ENCODE measurements at regions not wholly inside any gene's neighbourhood (a gene's known extent, or its start where the extent isn't known, plus 50 kb on each side); places are given as distances from the start of the nearest gene placed in this dataset.

GRCh38 chr3:59317386-59317785 lies 267.6 kb upstream of the CFAP20DC start:
- intact Hi-C loops (cut with DNase I) = no loop called here
- no peaks in the 10 kb centered on the region for H3K9me3 ChIP-seq
- H3K4me1 ChIP-seq = no peaks in the 10 kb centered on the region
- no peaks in the 10 kb centered on the region for H3K27me3 ChIP-seq
- no peaks in the 10 kb centered on the region for H3K36me3 ChIP-seq
- ATAC-seq = no peak
- no peak for DNase-seq
- no peak overlapping the region for H3K4me3 ChIP-seq
- TF ChIP-seq, protein P1, sequence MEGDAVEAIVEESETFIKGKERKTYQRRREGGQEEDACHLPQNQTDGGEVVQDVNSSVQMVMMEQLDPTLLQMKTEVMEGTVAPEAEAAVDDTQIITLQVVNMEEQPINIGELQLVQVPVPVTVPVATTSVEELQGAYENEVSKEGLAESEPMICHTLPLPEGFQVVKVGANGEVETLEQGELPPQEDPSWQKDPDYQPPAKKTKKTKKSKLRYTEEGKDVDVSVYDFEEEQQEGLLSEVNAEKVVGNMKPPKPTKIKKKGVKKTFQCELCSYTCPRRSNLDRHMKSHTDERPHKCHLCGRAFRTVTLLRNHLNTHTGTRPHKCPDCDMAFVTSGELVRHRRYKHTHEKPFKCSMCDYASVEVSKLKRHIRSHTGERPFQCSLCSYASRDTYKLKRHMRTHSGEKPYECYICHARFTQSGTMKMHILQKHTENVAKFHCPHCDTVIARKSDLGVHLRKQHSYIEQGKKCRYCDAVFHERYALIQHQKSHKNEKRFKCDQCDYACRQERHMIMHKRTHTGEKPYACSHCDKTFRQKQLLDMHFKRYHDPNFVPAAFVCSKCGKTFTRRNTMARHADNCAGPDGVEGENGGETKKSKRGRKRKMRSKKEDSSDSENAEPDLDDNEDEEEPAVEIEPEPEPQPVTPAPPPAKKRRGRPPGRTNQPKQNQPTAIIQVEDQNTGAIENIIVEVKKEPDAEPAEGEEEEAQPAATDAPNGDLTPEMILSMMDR (IDR thresholded peaks at IDR 0.05) = no peak
- no peak overlapping the region for H3K27ac ChIP-seq

DNA sequence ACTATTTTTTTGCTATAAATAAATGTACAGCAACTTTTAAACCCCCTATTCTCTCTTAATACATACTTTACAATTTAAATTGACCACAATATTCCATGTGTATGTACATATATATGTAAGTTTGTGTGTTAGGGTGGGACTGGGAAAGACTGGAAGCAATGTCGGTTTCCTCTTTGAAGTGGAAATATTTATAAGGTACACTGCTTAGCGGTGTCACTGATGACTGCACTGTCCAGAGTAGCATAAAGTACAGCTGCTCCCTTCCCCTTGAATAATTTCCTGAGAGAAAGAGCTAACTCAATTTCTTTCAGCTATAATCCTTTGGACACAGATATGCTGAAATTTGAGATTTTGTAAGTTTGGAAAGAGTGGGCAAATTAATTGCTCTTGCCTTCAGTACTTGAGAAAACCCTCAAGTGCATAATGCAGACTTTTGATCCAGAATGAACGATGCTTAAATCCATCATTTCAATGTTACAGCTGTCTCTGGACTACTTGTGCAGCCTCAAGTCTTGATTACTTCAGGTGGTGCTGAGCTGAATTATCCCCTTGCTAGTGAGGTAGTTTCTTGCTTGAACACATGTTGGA lies 267.0 kb upstream of the CFAP20DC start:
- DNase-seq (no peak), ATAC-seq (no peak)
- Histone ChIP-seq H3K36me3 (no peaks in the 10 kb centered on the region), H3K9me3 (no peaks in the 10 kb centered on the region), H3K4me1 (no peaks in the 10 kb centered on the region), H3K27me3 (no peaks in the 10 kb centered on the region), H3K27ac (no peak overlapping the region), H3K4me3 (no peak overlapping the region)
- intact Hi-C loops (cut with DNase I) = no loop called here
- TF ChIP-seq, protein P1 (IDR thresholded peaks at IDR 0.05) = no peak

DNA sequence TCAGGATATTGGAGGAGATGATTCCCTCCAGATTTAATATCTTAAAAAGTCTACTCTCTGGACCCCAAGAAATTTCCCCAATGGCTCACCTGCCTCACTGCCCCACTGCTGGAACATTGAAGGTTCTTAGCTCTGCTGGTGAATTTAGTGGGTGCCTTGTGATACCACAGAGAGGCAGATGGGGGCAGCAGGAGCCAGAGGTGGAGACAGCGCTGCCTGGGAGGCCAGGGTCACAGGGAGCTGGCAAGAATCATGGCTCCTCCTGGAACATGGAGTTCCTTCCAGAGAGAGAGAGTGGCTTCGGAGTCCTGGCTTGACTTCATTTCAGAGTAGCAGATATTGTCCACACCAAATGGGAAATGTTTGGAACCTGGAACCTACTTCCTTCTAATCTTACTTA lies 263.5 kb upstream of the CFAP20DC start:
- Histone ChIP-seq H3K4me3 (no peak overlapping the region), H3K9me3 (no peaks in the 10 kb centered on the region), H3K27me3 (no peaks in the 10 kb centered on the region), H3K27ac (no peak overlapping the region), H3K4me1 (no peaks in the 10 kb centered on the region), H3K36me3 (no peaks in the 10 kb centered on the region)
- peak; percentile 91 for ATAC-seq
- DNase-seq = peak in 2 of 4 donors; percentile 42 to 68
- intact Hi-C loops (cut with DNase I) = no loop called here
- TF ChIP-seq, protein P1 (IDR thresholded peaks at IDR 0.05) = peak; percentile 35 to 42

DNA sequence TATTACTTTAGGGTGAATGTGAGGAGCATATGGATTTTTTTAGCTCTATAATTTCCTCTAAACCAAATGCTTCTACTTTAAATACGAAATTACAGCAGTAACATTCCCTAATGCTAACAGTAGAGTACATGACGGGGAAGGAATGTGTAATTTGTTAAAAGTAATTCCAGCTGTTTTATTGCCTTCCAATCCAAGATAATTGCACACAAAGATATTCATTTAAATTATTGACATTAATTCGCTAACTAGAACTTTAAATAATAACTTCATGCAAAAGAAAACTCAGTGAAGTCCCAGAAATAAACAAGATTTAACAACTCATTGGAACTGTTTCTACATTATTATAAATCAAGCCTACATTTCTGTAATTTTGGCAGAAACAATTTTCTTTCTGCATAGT lies 261.4 kb upstream of the CFAP20DC start:
- no peaks in the 10 kb centered on the region for H3K27me3 ChIP-seq

GRCh38 chr3:59310736-59311135 lies 260.9 kb upstream of the CFAP20DC start:
- Histone ChIP-seq H3K9me3 (no peaks in the 10 kb centered on the region), H3K27me3 (no peaks in the 10 kb centered on the region), H3K27ac (no peak overlapping the region), H3K4me3 (no peak overlapping the region), H3K4me1 (no peaks in the 10 kb centered on the region), H3K36me3 (no peaks in the 10 kb centered on the region)
- TF ChIP-seq, protein P1 (IDR thresholded peaks at IDR 0.05) = no peak
- no peak for ATAC-seq
- no peak for DNase-seq
- intact Hi-C loops (cut with DNase I) = no loop called here

More for the DNA sequence above, 261.4 kb upstream of the CFAP20DC start:
- Histone ChIP-seq H3K4me1 (no peaks in the 10 kb centered on the region), H3K9me3 (no peaks in the 10 kb centered on the region), H3K36me3 (no peaks in the 10 kb centered on the region), H3K4me3 (no peak overlapping the region), H3K27ac (no peak overlapping the region)
- ATAC-seq (no peak), DNase-seq (no peak)
- intact Hi-C loops (cut with DNase I) = no loop called here
- TF ChIP-seq, protein P1 (IDR thresholded peaks at IDR 0.05) = no peak
